DND-41 (cell line): ENCODE measurements at regions not wholly inside any gene's neighbourhood (a gene's known extent, or its start where the extent isn't known, plus 50 kb on each side); places are given as distances from the start of the nearest gene placed in this dataset.

Source experiments
- CTCF ChIP-seq: IDR thresholded peaks from 2 replicates; pipeline ENCODE4 v1.5.1; 2012; ENCODE audit warnings: borderline replicate concordance, low read length, moderate library complexity, mild to moderate bottlenecking; ENCODE audit not compliant: poor library complexity, severe bottlenecking; ENCODE audit errors: extremely low read depth
- EZH2 ChIP-seq: IDR thresholded peaks from 3 replicates; pipeline ENCODE4 v1.6.1; 2012; ENCODE audit warnings: borderline replicate concordance, low read depth, mild to moderate bottlenecking, moderate library complexity, low read length, inconsistent platforms; ENCODE audit not compliant: severe bottlenecking

GRCh38 chr2:9097892-9098291, 94.4 kb upstream of the MBOAT2 start:
- TF ChIP-seq CTCF (no peak), EZH2 (no peak)
